Progenitor cell of endocrine pancreas (in vitro differentiated cells): ENCODE measurements at regions not wholly inside any gene's neighbourhood (a gene's known extent, or its start where the extent isn't known, plus 50 kb on each side); places are given as distances from the start of the nearest gene placed in this dataset.

Experiments
- DNase-seq: peaks from one replicate; pipeline ENCODE4 v3.0.0; 2021; ENCODE audit warnings: low spot score; ENCODE audit not compliant: unreplicated experiment
- H3K27ac Mint-ChIP-seq: 2 replicates; pipeline ENCODE4 v1.8.0; 2021; ENCODE audit warnings: mild to moderate bottlenecking, moderate library complexity, mixed read lengths
- H3K27me3 Mint-ChIP-seq: 2 replicates; pipeline ENCODE4 v1.8.0; 2021; ENCODE audit warnings: mixed read lengths
- H3K36me3 Mint-ChIP-seq: 2 replicates; pipeline ENCODE4 v1.8.0; 2022; ENCODE audit warnings: mixed read lengths; ENCODE audit not compliant: insufficient read depth
- H3K4me1 Mint-ChIP-seq: 2 replicates; pipeline ENCODE4 v1.8.0; 2021; ENCODE audit warnings: low read depth, mixed read lengths
- H3K4me3 Mint-ChIP-seq: 2 replicates; pipeline ENCODE4 v1.8.0; 2021; ENCODE audit warnings: low read depth, mild to moderate bottlenecking, moderate library complexity, mixed read lengths
- H3K9me3 Mint-ChIP-seq: 2 replicates; pipeline ENCODE4 v1.8.0; 2021; ENCODE audit warnings: low read depth, mixed read lengths
- TF ChIP-seq, protein P1 (sequence below): fragments of 200-600 bp; sonication (generic); IDR thresholded peaks from one replicate; pipeline ENCODE4 v1.5.0; 2021; ENCODE audit warnings: antibody characterized with exemption, mild to moderate bottlenecking; ENCODE audit not compliant: unreplicated experiment

DNA sequence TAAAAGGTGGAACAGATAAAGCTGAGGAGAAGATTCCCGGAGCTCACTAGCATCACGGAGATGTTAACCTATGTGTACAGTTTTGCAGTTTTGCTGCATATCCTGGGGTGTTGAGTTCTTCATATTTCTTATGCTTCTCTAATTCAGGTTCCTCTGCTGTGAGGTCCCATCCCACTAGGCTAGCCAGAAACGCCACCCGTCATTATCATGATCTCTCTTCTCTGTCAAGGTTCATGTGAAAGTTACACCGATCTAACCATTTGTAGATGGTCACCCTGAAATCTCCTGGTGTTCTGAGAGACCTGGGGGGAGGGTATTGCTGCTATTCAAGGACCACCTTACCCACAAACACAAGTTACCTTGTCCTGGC is 136.3 kb downstream of the CCDC71L start:
- H3K36me3 Mint-ChIP-seq: no peaks in the 10 kb centered on the region
- H3K9me3 Mint-ChIP-seq: no peaks in the 10 kb centered on the region
- no peak for DNase-seq
- no peak overlapping the region for H3K4me3 Mint-ChIP-seq
- no peaks in the 10 kb centered on the region for H3K27me3 Mint-ChIP-seq
- TF ChIP-seq, protein P1, sequence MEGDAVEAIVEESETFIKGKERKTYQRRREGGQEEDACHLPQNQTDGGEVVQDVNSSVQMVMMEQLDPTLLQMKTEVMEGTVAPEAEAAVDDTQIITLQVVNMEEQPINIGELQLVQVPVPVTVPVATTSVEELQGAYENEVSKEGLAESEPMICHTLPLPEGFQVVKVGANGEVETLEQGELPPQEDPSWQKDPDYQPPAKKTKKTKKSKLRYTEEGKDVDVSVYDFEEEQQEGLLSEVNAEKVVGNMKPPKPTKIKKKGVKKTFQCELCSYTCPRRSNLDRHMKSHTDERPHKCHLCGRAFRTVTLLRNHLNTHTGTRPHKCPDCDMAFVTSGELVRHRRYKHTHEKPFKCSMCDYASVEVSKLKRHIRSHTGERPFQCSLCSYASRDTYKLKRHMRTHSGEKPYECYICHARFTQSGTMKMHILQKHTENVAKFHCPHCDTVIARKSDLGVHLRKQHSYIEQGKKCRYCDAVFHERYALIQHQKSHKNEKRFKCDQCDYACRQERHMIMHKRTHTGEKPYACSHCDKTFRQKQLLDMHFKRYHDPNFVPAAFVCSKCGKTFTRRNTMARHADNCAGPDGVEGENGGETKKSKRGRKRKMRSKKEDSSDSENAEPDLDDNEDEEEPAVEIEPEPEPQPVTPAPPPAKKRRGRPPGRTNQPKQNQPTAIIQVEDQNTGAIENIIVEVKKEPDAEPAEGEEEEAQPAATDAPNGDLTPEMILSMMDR: no peak
- peaks cover 7% of the 10 kb centered on the region for H3K4me1 Mint-ChIP-seq
- no peak overlapping the region for H3K27ac Mint-ChIP-seq

DNA sequence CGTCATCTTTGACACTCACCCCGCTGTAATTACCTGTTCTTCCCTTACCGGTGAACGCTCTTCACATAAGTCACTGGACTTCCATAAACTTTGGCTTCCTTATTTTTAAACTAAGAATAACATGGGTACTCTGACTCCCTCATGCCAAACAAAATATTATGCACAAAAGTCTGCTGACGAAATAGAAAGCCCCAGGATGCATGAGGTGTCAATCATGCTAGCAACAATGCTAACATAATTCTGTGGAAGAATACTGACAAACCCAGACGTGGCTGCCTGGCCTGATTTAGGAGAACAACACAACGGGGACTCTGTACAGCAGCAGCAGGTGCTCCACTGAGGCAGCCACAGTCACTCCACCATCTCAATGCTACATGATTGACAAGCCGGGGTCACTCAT is 137.5 kb downstream of the CCDC71L start:
- H3K27ac Mint-ChIP-seq: no peak overlapping the region
- no peaks in the 10 kb centered on the region for H3K36me3 Mint-ChIP-seq
- no peak overlapping the region for H3K4me3 Mint-ChIP-seq
- no peaks in the 10 kb centered on the region for H3K9me3 Mint-ChIP-seq
- peaks cover 7% of the 10 kb centered on the region for H3K4me1 Mint-ChIP-seq
- no peak for DNase-seq
- TF ChIP-seq, protein P1: no peak
- peaks cover 9% of the 10 kb centered on the region for H3K27me3 Mint-ChIP-seq

DNA sequence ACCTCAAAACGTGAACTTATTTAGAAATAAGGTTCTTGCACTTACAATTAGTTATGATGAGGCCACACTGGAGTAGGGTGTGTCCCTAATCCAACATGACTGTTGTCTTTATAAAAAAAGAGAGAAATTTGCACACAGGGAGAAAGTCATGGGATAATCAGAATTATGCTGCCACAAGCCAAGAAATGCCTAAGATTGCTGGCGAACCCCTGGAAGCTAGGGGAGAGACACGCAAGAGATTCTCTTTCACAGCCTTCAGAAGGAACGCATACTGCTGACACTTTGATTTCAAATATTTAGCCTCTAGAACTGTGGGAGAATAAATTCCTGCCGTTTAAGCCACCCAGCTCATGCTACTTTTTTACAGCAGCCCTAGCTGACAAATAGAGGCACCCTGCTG is 138.3 kb downstream of the CCDC71L start:
- H3K4me1 Mint-ChIP-seq: peaks cover 7% of the 10 kb centered on the region
- no peaks in the 10 kb centered on the region for H3K36me3 Mint-ChIP-seq
- H3K27me3 Mint-ChIP-seq: peaks cover 9% of the 10 kb centered on the region
- DNase-seq: no peak
- no peak overlapping the region for H3K4me3 Mint-ChIP-seq
- no peaks in the 10 kb centered on the region for H3K9me3 Mint-ChIP-seq
- TF ChIP-seq, protein P1: no peak
- H3K27ac Mint-ChIP-seq: no peak overlapping the region

DNA sequence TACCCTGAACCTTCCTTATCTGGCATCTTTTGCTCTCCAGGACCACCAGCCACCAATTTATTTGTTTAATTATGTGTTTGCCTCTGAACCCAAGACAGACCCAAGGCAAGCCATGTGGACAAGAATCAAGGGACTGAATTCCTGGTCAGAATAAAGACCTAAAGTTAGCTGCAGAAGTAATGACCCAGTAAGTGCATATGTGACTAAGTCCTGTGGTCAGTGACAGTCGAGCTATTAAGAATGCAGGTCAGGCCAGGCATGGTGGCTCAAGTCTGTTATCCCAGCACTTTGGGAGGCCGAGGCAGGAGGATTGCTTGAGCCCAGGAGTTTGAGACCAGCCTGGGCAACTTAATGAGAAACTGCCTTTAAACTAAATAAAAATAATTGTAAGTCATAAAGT is 139.4 kb downstream of the CCDC71L start:
- TF ChIP-seq, protein P1: no peak
- Mint-ChIP-seq H3K27me3 (peaks cover 9% of the 10 kb centered on the region), H3K36me3 (no peaks in the 10 kb centered on the region), H3K4me1 (peaks cover 7% of the 10 kb centered on the region), H3K27ac (no peak overlapping the region), H3K9me3 (no peaks in the 10 kb centered on the region), H3K4me3 (no peak overlapping the region)
- no peak for DNase-seq

DNA sequence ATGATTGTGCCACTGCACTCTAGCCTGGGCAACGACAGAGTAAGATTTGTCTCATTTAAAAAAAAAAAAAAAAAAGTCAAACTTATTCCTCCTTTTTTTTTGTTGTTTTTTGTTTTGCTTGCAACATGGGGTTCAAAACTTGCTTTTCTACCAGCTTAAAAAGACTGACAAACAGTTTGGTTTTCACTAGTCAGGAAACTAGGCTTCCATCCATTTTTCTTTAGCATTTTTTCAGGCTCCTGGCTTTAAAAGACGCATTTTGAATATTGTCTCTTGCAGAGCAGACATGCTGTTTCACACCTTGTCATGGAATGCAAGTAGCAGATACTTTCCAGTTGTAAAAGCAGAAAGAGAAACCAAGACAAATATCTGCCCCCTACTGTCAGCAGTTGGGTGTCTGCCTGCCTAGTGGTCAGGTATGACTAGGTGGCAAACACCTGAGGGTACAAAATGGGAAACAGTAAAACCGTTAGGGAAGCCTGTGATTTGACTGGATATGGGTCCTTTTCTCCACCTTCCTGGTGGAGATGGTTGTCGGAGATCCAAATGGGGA is 139.9 kb downstream of the CCDC71L start:
- Mint-ChIP-seq H3K9me3 (no peaks in the 10 kb centered on the region), H3K4me3 (no peak overlapping the region), H3K27ac (no peak overlapping the region), H3K27me3 (peaks cover 9% of the 10 kb centered on the region), H3K36me3 (no peaks in the 10 kb centered on the region), H3K4me1 (peaks cover 7% of the 10 kb centered on the region)
- TF ChIP-seq, protein P1: no peak
- no peak for DNase-seq
